HCT116 (cell line): ENCODE measurements at regions not wholly inside any gene's neighbourhood (a gene's known extent, or its start where the extent isn't known, plus 50 kb on each side); places are given as distances from the start of the nearest gene placed in this dataset.

Experiments used
- ATAC-seq: fragments of 200-7000 bp; cut with Tn5 transposase; 2 replicates; pipeline ENCODE4 v1.9.1; 2020; ENCODE audit warnings: mild to moderate bottlenecking, moderate library complexity
- BruUV-seq: library from RNA; stranded (reverse); fragments of 400-500 nt; replicated peaks from 2 replicates; lab custom pipeline; 2021; lab: Mats Ljungman, UMichigan
- CTCF ChIA-PET: fragments of 300-600 bp; sonication (Branson Sonifier 250); formaldehyde crosslinking; loops from one replicate; lab custom pipeline; 2021; ENCODE audit warnings: antibody characterized with exemption; lab: Charles Lee
- POLR2A ChIA-PET: fragments of 300-600, 350-600 bp; sonication (Branson Sonifier 250); formaldehyde crosslinking; loops from one replicate; lab custom pipeline; 2021; ENCODE audit warnings: antibody characterized with exemption; lab: Charles Lee
- RAD21 ChIA-PET, 2 experiments: fragments of 300-600 bp; sonication (Branson Sonifier 250); formaldehyde crosslinking; loops; one replicate each; lab custom pipeline; 2023; ENCODE audit warnings: low total read pairs in 2 of 2; ENCODE audit not compliant: uncharacterized antibody in 2 of 2, unreplicated experiment in 2 of 2, low non-redundant PET in 1 of 2; lab: Charles Lee
- DNase-seq: peaks from one replicate; pipeline ENCODE4 v3.0.0-alpha.2; 2010; ENCODE audit warnings: low read depth, low spot score
- H2AFZ ChIP-seq: fragments of 200-600 bp; shearing (Covaris generic), sonication (generic); 2 replicates; pipeline ENCODE4 v1.6.1; 2017; ENCODE audit warnings: low read depth, mixed run types, mixed read lengths, antibody characterized with exemption, low read length; ENCODE audit not compliant: poor library complexity, severe bottlenecking
- H3K27ac ChIP-seq: 2 replicates; pipeline ENCODE4 v1.5.1; 2012; ENCODE audit warnings: low read depth, low read length
- H3K27me3 ChIP-seq: fragments of 200-600 bp; sonication (generic); 2 replicates; pipeline ENCODE4 v1.6.1; 2016; ENCODE audit warnings: mixed run types, low read length, mixed read lengths; ENCODE audit not compliant: insufficient read depth
- H3K36me3 ChIP-seq, 2 experiments: fragments of 200-500 bp in 1 of 2; fragments of 200-600 bp in 1 of 2; sonication (Bioruptor generic) in 1 of 2; sonication (generic) in 1 of 2; 2 replicates each; pipeline versions ENCODE4 v1.5.1 to v1.6.1; 2014 to 2016; ENCODE audit warnings: low read length in 2 of 2, inconsistent platforms in 1 of 2, mixed read lengths in 1 of 2, mixed run types in 1 of 2; ENCODE audit not compliant: insufficient read depth in 2 of 2, control insufficient read depth in 1 of 2
- H3K4me1 ChIP-seq, 2 experiments: fragments of 200-600 bp in 1 of 2; sonication (generic) in 1 of 2; 2 replicates each; pipeline versions ENCODE4 v1.5.1 to v1.6.1; 2012 to 2017; ENCODE audit warnings: low read length in 2 of 2, inconsistent platforms in 1 of 2, mild to moderate bottlenecking in 1 of 2, mixed read lengths in 1 of 2, mixed run types in 1 of 2, moderate library complexity in 1 of 2; ENCODE audit not compliant: insufficient read depth in 2 of 2, control insufficient read depth in 1 of 2
- H3K4me2 ChIP-seq: fragments of 200-600 bp; sonication (generic); 2 replicates; pipeline ENCODE4 v1.6.1; 2017; ENCODE audit warnings: mixed run types, low read length, mixed read lengths
- H3K4me3 ChIP-seq, 2 experiments: fragments of 200-600 bp in 1 of 2; sonication (generic) in 1 of 2; replicated peaks in 1 of 2; 2 replicates each; pipeline ENCODE4 v1.5.1; 2011 to 2016; ENCODE audit warnings: low read length in 2 of 2, control low read depth in 1 of 2, low read depth in 1 of 2, mild to moderate bottlenecking in 1 of 2, mixed read lengths in 1 of 2, mixed run types in 1 of 2
- H3K79me2 ChIP-seq: fragments of 200-600 bp; sonication (generic); 2 replicates; pipeline ENCODE4 v1.6.1; 2017; ENCODE audit warnings: mild to moderate bottlenecking, mixed run types, low read length, moderate library complexity, mixed read lengths; ENCODE audit not compliant: insufficient read depth
- H3K9ac ChIP-seq: fragments of 200-600 bp; sonication (generic); 2 replicates; pipeline ENCODE4 v1.6.1; 2016; ENCODE audit warnings: low read length, mixed read lengths
- H3K9me2 ChIP-seq: fragments of 200-600 bp; sonication (generic), shearing (Covaris generic); 2 replicates; pipeline ENCODE4 v1.6.1; 2017; ENCODE audit warnings: mixed run types, mild to moderate bottlenecking, moderate library complexity; ENCODE audit not compliant: insufficient read depth
- H3K9me3 ChIP-seq, 2 experiments: fragments of 200-500 bp in 1 of 2; fragments of 200-600 bp in 1 of 2; sonication (Bioruptor generic) in 1 of 2; sonication (generic) in 1 of 2; 2 replicates each; pipeline ENCODE4 v1.6.1; 2014 to 2017; ENCODE audit warnings: low read length in 2 of 2, mixed read lengths in 2 of 2, inconsistent platforms in 1 of 2, low read depth in 1 of 2, mild to moderate bottlenecking in 1 of 2, mixed run types in 1 of 2, moderate library complexity in 1 of 2; ENCODE audit not compliant: control insufficient read depth in 1 of 2, insufficient read depth in 1 of 2
- H4K20me1 ChIP-seq: fragments of 200-600 bp; sonication (generic), shearing (Covaris generic); 2 replicates; pipeline ENCODE4 v1.6.1; 2017; ENCODE audit warnings: mixed run types, mild to moderate bottlenecking, moderate library complexity; ENCODE audit not compliant: insufficient read depth
- CEBPB ChIP-seq: IDR thresholded peaks from 2 replicates; pipeline ENCODE4 v1.6.1; 2012; ENCODE audit warnings: low read depth
- CTCF ChIP-seq, 3 experiments: fragments of 200-600 bp in 1 of 3; sonication (generic) in 1 of 3; IDR thresholded peaks in 2 of 3; conservative IDR thresholded peaks in 1 of 3; 2 replicates each; pipeline ENCODE4 v1.5.1; 2012 to 2017; ENCODE audit warnings: low read depth in 2 of 3, low read length in 2 of 3, antibody characterized with exemption in 1 of 3, borderline replicate concordance in 1 of 3, control low read depth in 1 of 3, mild to moderate bottlenecking in 1 of 3, mixed read lengths in 1 of 3, mixed run types in 1 of 3, moderate library complexity in 1 of 3; ENCODE audit not compliant: insufficient read depth in 1 of 3
- EGR1 ChIP-seq: IDR thresholded peaks from 2 replicates; pipeline ENCODE4 v1.6.1; 2012; ENCODE audit warnings: low read depth
- EZH2 ChIP-seq: fragments of 200-600 bp; sonication (generic); IDR thresholded peaks from 2 replicates; pipeline ENCODE4 v1.6.1; 2017; ENCODE audit warnings: antibody characterized with exemption, mixed run types
- JUND ChIP-seq: IDR thresholded peaks from 2 replicates; pipeline ENCODE4 v1.6.1; 2012
- POLR2A ChIP-seq: IDR thresholded peaks from 2 replicates; pipeline ENCODE4 v1.7.0; 2011; ENCODE audit warnings: borderline replicate concordance; ENCODE audit not compliant: insufficient read depth, insufficient read length; ENCODE audit errors: extremely low read depth
- POLR2AphosphoS5 ChIP-seq: IDR thresholded peaks from 2 replicates; pipeline ENCODE4 v1.6.1; 2011; ENCODE audit warnings: mild to moderate bottlenecking, low read depth, low read length, moderate library complexity
- RAD21 ChIP-seq: IDR thresholded peaks from 2 replicates; pipeline ENCODE4 v1.6.1; 2012; ENCODE audit warnings: low read depth, mild to moderate bottlenecking
- ZNF274 ChIP-seq: fragments of 200-500 bp; sonication (Bioruptor generic); IDR thresholded peaks from 2 replicates; pipeline ENCODE4 v1.6.1; 2014; ENCODE audit warnings: mild to moderate bottlenecking, low read depth, low read length, inconsistent platforms
- intact Hi-C: fragments of 100-400 bp; cut with micrococcal nuclease; formaldehyde crosslinking; loops from 2 replicates; pipeline ENCODE4 v1.10.0; 2022
- TF ChIP-seq, protein P1 (sequence below): IDR thresholded peaks from 2 replicates; pipeline ENCODE4 v1.6.1; 2012; ENCODE audit warnings: low read depth

- no peak overlapping the region for H2AFZ ChIP-seq
- ChIA-PET CTCF (no interaction called here), POLR2A (no interaction called here), RAD21 (no interaction called here)
- no peak for DNase-seq
- H3K4me3 ChIP-seq, result no peak overlapping the region
- H3K27ac ChIP-seq, result no peak overlapping the region
- H3K79me2 ChIP-seq, result no peaks in the 10 kb centered on the region
- no peaks in the 10 kb centered on the region for H3K9me2 ChIP-seq
- no peaks in the 10 kb centered on the region for H3K27me3 ChIP-seq
- H3K9ac ChIP-seq, result no peak overlapping the region
- no peak for ATAC-seq
- H3K9me3 ChIP-seq, result no peaks in the 10 kb centered on the region
- no peak overlapping the region for H3K4me2 ChIP-seq
- no peaks in the 10 kb centered on the region for H3K36me3 ChIP-seq
- H4K20me1 ChIP-seq, result no peaks in the 10 kb centered on the region
- no peaks in the 10 kb centered on the region for H3K4me1 ChIP-seq
- TF ChIP-seq, protein P1, sequence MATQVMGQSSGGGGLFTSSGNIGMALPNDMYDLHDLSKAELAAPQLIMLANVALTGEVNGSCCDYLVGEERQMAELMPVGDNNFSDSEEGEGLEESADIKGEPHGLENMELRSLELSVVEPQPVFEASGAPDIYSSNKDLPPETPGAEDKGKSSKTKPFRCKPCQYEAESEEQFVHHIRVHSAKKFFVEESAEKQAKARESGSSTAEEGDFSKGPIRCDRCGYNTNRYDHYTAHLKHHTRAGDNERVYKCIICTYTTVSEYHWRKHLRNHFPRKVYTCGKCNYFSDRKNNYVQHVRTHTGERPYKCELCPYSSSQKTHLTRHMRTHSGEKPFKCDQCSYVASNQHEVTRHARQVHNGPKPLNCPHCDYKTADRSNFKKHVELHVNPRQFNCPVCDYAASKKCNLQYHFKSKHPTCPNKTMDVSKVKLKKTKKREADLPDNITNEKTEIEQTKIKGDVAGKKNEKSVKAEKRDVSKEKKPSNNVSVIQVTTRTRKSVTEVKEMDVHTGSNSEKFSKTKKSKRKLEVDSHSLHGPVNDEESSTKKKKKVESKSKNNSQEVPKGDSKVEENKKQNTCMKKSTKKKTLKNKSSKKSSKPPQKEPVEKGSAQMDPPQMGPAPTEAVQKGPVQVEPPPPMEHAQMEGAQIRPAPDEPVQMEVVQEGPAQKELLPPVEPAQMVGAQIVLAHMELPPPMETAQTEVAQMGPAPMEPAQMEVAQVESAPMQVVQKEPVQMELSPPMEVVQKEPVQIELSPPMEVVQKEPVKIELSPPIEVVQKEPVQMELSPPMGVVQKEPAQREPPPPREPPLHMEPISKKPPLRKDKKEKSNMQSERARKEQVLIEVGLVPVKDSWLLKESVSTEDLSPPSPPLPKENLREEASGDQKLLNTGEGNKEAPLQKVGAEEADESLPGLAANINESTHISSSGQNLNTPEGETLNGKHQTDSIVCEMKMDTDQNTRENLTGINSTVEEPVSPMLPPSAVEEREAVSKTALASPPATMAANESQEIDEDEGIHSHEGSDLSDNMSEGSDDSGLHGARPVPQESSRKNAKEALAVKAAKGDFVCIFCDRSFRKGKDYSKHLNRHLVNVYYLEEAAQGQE, result no peak
- TF ChIP-seq RAD21 (no peak), ZNF274 (no peak), POLR2A (no peak), CTCF (IDR thresholded peaks at IDR 0.05 in 2 of 3, conservative IDR thresholded peaks at IDR 0.05 in 1 of 3; ENCODE audit: borderline replicate concordance in 1 of 3, insufficient read depth in 1 of 3, low read depth in 2 of 3, low read length in 2 of 3) (no peak), EZH2 (no peak), POLR2AphosphoS5 (no peak), CEBPB (no peak), JUND (no peak), EGR1 (no peak)
- BruUV-seq, result no TSS peak
- intact Hi-C loops, result no loop called here
These were observed 115.4 kb upstream of the PPFIA2 start for GRCh38 chr12:81874586-81874985.
